ENCODE measurements at regions not wholly inside any gene's neighbourhood (a gene's known extent, or its start where the extent isn't known, plus 50 kb on each side); places are given as distances from the start of the nearest gene placed in this dataset.
"Not testable (repeated sequence)": the region's sequence is repeated elsewhere in the genome, so short reads cannot be mapped to it uniquely, and the experiment has no call there.

- intact Hi-C loops (cut with DNase I), result no loop called here
These were observed 377.7 kb upstream of the KLF6 start for GRCh38 chr10:4162571-4163286.

GRCh38 chr10:4159173-4159572 lies 374.2 kb upstream of the KLF6 start:
- intact Hi-C loops (cut with DNase I), result no loop called here
- no peak for DNase-seq

More at GRCh38 chr10:4162571-4163286, 377.7 kb upstream of the KLF6 start:
- no peak for DNase-seq

- intact Hi-C loops (cut with DNase I), result no loop called here
- DNase-seq, result no peak
These were observed 369.2 kb upstream of the KLF6 start for GRCh38 chr10:4154191-4154715.

- intact Hi-C loops (cut with DNase I), result no loop called here
- no peak for DNase-seq
These were observed 366.5 kb upstream of the KLF6 start for GRCh38 chr10:4151466-4151865.

GRCh38 chr10:4150676-4151075 lies 365.7 kb upstream of the KLF6 start:
- no peak for DNase-seq
- intact Hi-C loops (cut with DNase I), result no loop called here

GRCh38 chr10:4149460-4149859 lies 364.5 kb upstream of the KLF6 start:
- intact Hi-C loops (cut with DNase I); DNase-seq: not testable (repeated sequence)

- DNase-seq, result no peak
- intact Hi-C loops (cut with DNase I), result no loop called here
These were observed 362.2 kb upstream of the KLF6 start for GRCh38 chr10:4147245-4147644.

- intact Hi-C loops (cut with DNase I), result no loop called here
- peak in 1 of 10 donors; percentile 63 for DNase-seq
These were observed 359.8 kb upstream of the KLF6 start for GRCh38 chr10:4144817-4145216.

GRCh38 chr10:4141471-4141870 lies 356.5 kb upstream of the KLF6 start:
- intact Hi-C loops (cut with DNase I), result no loop called here
- no peak for DNase-seq

- intact Hi-C loops (cut with DNase I), result no loop called here
- DNase-seq, result no peak
These were observed 353.2 kb upstream of the KLF6 start for GRCh38 chr10:4138146-4138721.

- intact Hi-C loops (cut with DNase I), result no loop called here
- DNase-seq, result no peak
These were observed 352.3 kb upstream of the KLF6 start for GRCh38 chr10:4137299-4137698.

GRCh38 chr10:4136121-4136520 lies 351.1 kb upstream of the KLF6 start:
- intact Hi-C loops (cut with DNase I), result no loop called here
- DNase-seq, result no peak

- intact Hi-C loops (cut with DNase I), result no loop called here
- no peak for DNase-seq
These were observed 347.2 kb upstream of the KLF6 start for GRCh38 chr10:4132216-4132556.

GRCh38 chr10:4131407-4132215 lies 346.6 kb upstream of the KLF6 start:
- no peak for DNase-seq
- intact Hi-C loops (cut with DNase I), result no loop called here

- intact Hi-C loops (cut with DNase I), result no loop called here
- DNase-seq, result no peak
These were observed 345.7 kb upstream of the KLF6 start for GRCh38 chr10:4130685-4131084.

GRCh38 chr10:4129866-4130477 lies 345.0 kb upstream of the KLF6 start:
- no peak for DNase-seq
- intact Hi-C loops (cut with DNase I), result no loop called here

- DNase-seq, result no peak
- intact Hi-C loops (cut with DNase I), result no loop called here
These were observed 342.7 kb upstream of the KLF6 start for GRCh38 chr10:4127518-4128315.

- intact Hi-C loops (cut with DNase I), result no loop called here
- DNase-seq, result no peak
These were observed 340.8 kb upstream of the KLF6 start for GRCh38 chr10:4125776-4126175.

- no peak for DNase-seq
- intact Hi-C loops (cut with DNase I), result no loop called here
These were observed 336.7 kb upstream of the KLF6 start for GRCh38 chr10:4121502-4122380.
